HepG2 (cell line): ENCODE measurements at regions not wholly inside any gene's neighbourhood (a gene's known extent, or its start where the extent isn't known, plus 50 kb on each side); places are given as distances from the start of the nearest gene placed in this dataset.

Experiments used
- ATAC-seq: fragments of 200-7000 bp; cut with Tn5 transposase; 3 replicates; pipeline ENCODE4 v1.9.1; 2020; ENCODE audit warnings: mild to moderate bottlenecking, moderate library complexity
- BruUV-seq: library from RNA; stranded (reverse); fragments of 400-500 nt; replicated peaks from 2 replicates; lab custom pipeline; 2021; lab: Mats Ljungman, UMichigan
- CTCF ChIA-PET: fragments of 300-600 bp; formaldehyde crosslinking; extraction: SDS; loops from one replicate; lab custom pipeline; 2021; ENCODE audit warnings: low total read pairs, inconsistent platforms, low intra/inter-chr PET ratio; lab: Yijun Ruan, JAX
- POLR2A ChIA-PET: fragments of 350-600 bp; sonication (Branson Sonifier 250); formaldehyde crosslinking; loops from one replicate; lab custom pipeline; 2020; ENCODE audit warnings: antibody characterized with exemption, inconsistent platforms; lab: Yijun Ruan, JAX
- DNase-seq: peaks from one replicate; pipeline ENCODE4 v3.0.0-alpha.2; 2015; ENCODE audit warnings: low spot score
- FAIRE-seq: peaks from 3 replicates; lab custom pipeline; 2011; peaks lifted over from hg19 to GRCh38; lab: Jason Lieb, UNC
- H2AFZ ChIP-seq: one replicate; pipeline ENCODE4 v1.6.1; 2011; ENCODE audit warnings: low read length, inconsistent platforms
- H3K27ac ChIP-seq: fragments of 300-600 bp; 3 replicates; pipeline ENCODE4 v1.8.0; 2011; ENCODE audit warnings: mixed run types, mild to moderate bottlenecking, mixed read lengths, low read length, inconsistent platforms; ENCODE audit not compliant: insufficient read depth; ENCODE audit errors: extremely low read length
- H3K27me3 ChIP-seq, 2 experiments: fragments of 200-600 bp in 1 of 2; 2 replicates in 1 of 2; 3 replicates in 1 of 2; pipeline versions ENCODE4 v1.6.0 to v1.8.0; 2011; ENCODE audit warnings: low read length in 2 of 2, mild to moderate bottlenecking in 2 of 2, moderate library complexity in 2 of 2, inconsistent platforms in 1 of 2; ENCODE audit not compliant: insufficient read depth in 2 of 2, control insufficient read depth in 1 of 2
- H3K36me3 ChIP-seq, 2 experiments: fragments of 200-600 bp in 1 of 2; replicated peaks in 1 of 2; 2 replicates in 1 of 2; 3 replicates in 1 of 2; pipeline versions ENCODE4 v1.5.1 to v1.8.0; 2011; ENCODE audit warnings: low read length in 2 of 2, inconsistent platforms in 1 of 2; ENCODE audit not compliant: insufficient read depth in 2 of 2, control insufficient read depth in 1 of 2
- H3K4me1 ChIP-seq: 2 replicates; pipeline ENCODE4 v1.5.1; 2012; ENCODE audit warnings: low read length, inconsistent platforms; ENCODE audit not compliant: insufficient read depth
- H3K4me2 ChIP-seq: 2 replicates; pipeline ENCODE4 v1.6.0; 2011; ENCODE audit warnings: low read depth, low read length, inconsistent platforms
- H3K4me3 ChIP-seq, 3 experiments: fragments of 200-600 bp in 1 of 3; sonication (generic), shearing (Covaris generic) in 1 of 3; replicated peaks in 1 of 3; 2 replicates each; pipeline ENCODE4 v1.5.1; 2011 to 2016; ENCODE audit warnings: low read length in 3 of 3, inconsistent platforms in 2 of 3, low read depth in 2 of 3, mild to moderate bottlenecking in 2 of 3, control low read depth in 1 of 3, mixed read lengths in 1 of 3; ENCODE audit not compliant: insufficient read depth in 1 of 3
- H3K79me2 ChIP-seq: one replicate; pipeline ENCODE4 v1.6.1; 2011; ENCODE audit warnings: low read length, inconsistent platforms; ENCODE audit not compliant: insufficient read depth
- H3K9ac ChIP-seq: 2 replicates; pipeline ENCODE4 v1.6.0; 2011; ENCODE audit warnings: mild to moderate bottlenecking, low read depth, low read length, inconsistent platforms; ENCODE audit not compliant: insufficient read depth
- H3K9me3 ChIP-seq: 2 replicates; pipeline ENCODE4 v1.5.1; 2012; ENCODE audit warnings: mild to moderate bottlenecking, low read length
- H4K20me1 ChIP-seq: 2 replicates; pipeline ENCODE4 v1.6.0; 2011; ENCODE audit warnings: inconsistent platforms, mild to moderate bottlenecking, low read length, moderate library complexity; ENCODE audit not compliant: insufficient read depth
- RAD21 ChIP-seq: fragments of 450-650 bp; formaldehyde crosslinking; IDR thresholded peaks from 2 replicates; pipeline ENCODE4 v1.5.0; 2020; ENCODE audit warnings: mild to moderate bottlenecking
- SNAI1 ChIP-seq: sonication (generic); formaldehyde crosslinking; IDR thresholded peaks from 2 replicates; pipeline ENCODE4 v1.5.0; 2020; ENCODE audit warnings: mild to moderate bottlenecking, missing genetic modification reagents, borderline replicate concordance
- TBP ChIP-seq: sonication (generic); formaldehyde crosslinking; IDR thresholded peaks from 2 replicates; pipeline ENCODE4 v1.5.0; 2020; ENCODE audit warnings: missing genetic modification reagents
- TSC22D2 ChIP-seq: sonication (generic); formaldehyde crosslinking; IDR thresholded peaks from 2 replicates; pipeline ENCODE4 v1.5.1; 2020; ENCODE audit warnings: missing genetic modification reagents, mild to moderate bottlenecking, borderline replicate concordance
- YEATS4 ChIP-seq: sonication (generic); formaldehyde crosslinking; IDR thresholded peaks from 2 replicates; pipeline ENCODE4 v1.4.0; 2020; ENCODE audit warnings: missing genetic modification reagents, borderline replicate concordance
- ZBTB7B ChIP-seq: sonication (generic); formaldehyde crosslinking; IDR thresholded peaks from 2 replicates; pipeline ENCODE4 v1.4.0; 2020; ENCODE audit warnings: missing genetic modification reagents
- ZFP1 ChIP-seq: IDR thresholded peaks from 2 replicates; pipeline ENCODE4 v1.6.1; 2016
- ZNF143 ChIP-seq: sonication (generic); formaldehyde crosslinking; IDR thresholded peaks from 2 replicates; pipeline ENCODE4 v1.4.0; 2020; ENCODE audit warnings: missing genetic modification reagents
- ZNF235 ChIP-seq: sonication (generic); formaldehyde crosslinking; IDR thresholded peaks from 2 replicates; pipeline ENCODE4 v1.8.1; 2023; ENCODE audit warnings: mild to moderate bottlenecking, missing genetic modification reagents, borderline replicate concordance
- ZNF33B ChIP-seq: sonication (generic); formaldehyde crosslinking; IDR thresholded peaks from 2 replicates; pipeline ENCODE4 v1.5.1; 2020; ENCODE audit warnings: mild to moderate bottlenecking, missing genetic modification reagents
- ZNF780A ChIP-seq: sonication (generic); formaldehyde crosslinking; IDR thresholded peaks from 2 replicates; pipeline ENCODE4 v1.8.0; 2022; ENCODE audit warnings: mild to moderate bottlenecking, missing genetic modification reagents, moderate library complexity
- WGBS: methylation state at CpG from one replicate; pipeline ENCODE4 v1.1.6; 2017; ENCODE audit warnings: low lambda C conversion rate; 5-methylcytosine and 5-hydroxymethylcytosine counted together
- in situ Hi-C: cut with HindIII; loops from 2 replicates; pipeline ENCODE4 v1.10.0; 2017; ENCODE audit warnings: low pct_unique_long_range_greater_than_20kb; ENCODE audit not compliant: extremely low pct_ligation_motif_present
- intact Hi-C: fragments of 100-400 bp; cut with micrococcal nuclease; formaldehyde crosslinking; loops from one replicate; pipeline ENCODE4 v1.10.0; 2022; ENCODE audit not compliant: unreplicated experiment
- TF ChIP-seq, protein P1 (sequence below): sonication (generic); formaldehyde crosslinking; conservative IDR thresholded peaks from 2 replicates; pipeline ENCODE4 v1.4.0; 2020; ENCODE audit warnings: mild to moderate bottlenecking, missing genetic modification reagents, moderate library complexity
- TF ChIP-seq, protein P2 (sequence below), 2 experiments: sonication (generic) in 1 of 2; formaldehyde crosslinking in 1 of 2; IDR thresholded peaks; 2 replicates each; pipeline versions ENCODE4 v1.5.1 to v1.6.1; 2011 to 2020; ENCODE audit warnings: borderline replicate concordance in 1 of 2, low read depth in 1 of 2, low read length in 1 of 2, mild to moderate bottlenecking in 1 of 2, missing genetic modification reagents in 1 of 2, moderate library complexity in 1 of 2
- TF ChIP-seq, protein P3 (sequence below): sonication (generic); formaldehyde crosslinking; IDR thresholded peaks from 2 replicates; pipeline ENCODE4 v1.4.0; 2020; ENCODE audit warnings: missing genetic modification reagents
- TF ChIP-seq, protein P4 (sequence below): sonication (generic); formaldehyde crosslinking; IDR thresholded peaks from 2 replicates; pipeline ENCODE4 v1.5.0; 2020; ENCODE audit warnings: missing genetic modification reagents, mild to moderate bottlenecking, borderline replicate concordance

DNA sequence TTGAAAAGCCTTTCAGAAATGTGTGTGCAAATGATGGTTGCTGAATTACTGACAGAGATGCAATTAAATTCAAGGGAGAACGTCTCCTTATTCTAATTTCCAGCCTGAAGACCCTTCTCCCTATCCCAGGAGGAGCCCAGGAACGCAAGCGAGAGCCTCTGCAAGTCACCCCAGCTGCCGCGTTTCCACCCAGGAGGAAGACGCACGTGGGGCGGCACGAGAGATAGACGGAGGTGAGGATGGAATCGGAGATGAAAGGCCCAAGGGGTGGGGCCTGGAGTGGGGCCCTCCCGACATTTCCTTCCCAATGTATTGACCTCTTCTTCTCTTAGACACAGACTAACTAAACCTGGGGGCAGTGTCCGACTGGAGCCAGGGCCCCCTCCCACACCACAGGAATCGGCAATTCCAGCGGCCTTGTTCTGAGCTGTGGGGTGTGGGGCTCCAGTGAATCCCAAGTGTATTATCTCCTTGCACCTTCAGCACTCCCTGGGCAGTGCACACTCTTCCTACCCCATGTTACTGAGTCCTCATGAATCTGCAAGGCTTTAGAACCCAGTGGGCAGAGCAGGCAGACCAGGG lies 322.5 kb downstream of the AJAP1 start:
- Histone ChIP-seq H3K9me3 (no peaks in the 10 kb centered on the region), H3K9ac (no peak overlapping the region), H3K4me2 (no peak overlapping the region), H3K27me3 (peaks cover 0 to 15% of the 10 kb centered on the region in 2 experiments; a peak in 2 of 5 replicates), H3K4me1 (no peaks in the 10 kb centered on the region), H3K79me2 (no peaks in the 10 kb centered on the region), H3K27ac (no peak overlapping the region), H2AFZ (no peak overlapping the region), H3K36me3 (no peaks in the 10 kb centered on the region), H4K20me1 (no peaks in the 10 kb centered on the region), H3K4me3 (no peak overlapping the region)
- no TSS peak for BruUV-seq
- no peak for DNase-seq
- intact Hi-C loops = no loop called here
- ChIA-PET POLR2A (no interaction called here), CTCF (no interaction called here)
- no peak for ATAC-seq
- in situ Hi-C loops = no loop called here
- WGBS = 55% methylated on average over 12 of the region's 15 CpGs
- FAIRE-seq = no peak
- TF ChIP-seq ZBTB7B (CRISPR knock-in tag) (no peak), ZNF33B (CRISPR knock-in tag) (no peak), TSC22D2 (CRISPR knock-in tag) (no peak), ZNF780A (no peak), ZNF235 (CRISPR knock-in tag) (no peak), RAD21 (no peak), ZFP1 (CRISPR knock-in tag) (no peak), TBP (CRISPR knock-in tag) (no peak), ZNF143 (CRISPR knock-in tag) (no peak), YEATS4 (CRISPR knock-in tag) (no peak), SNAI1 (CRISPR knock-in tag) (no peak)
- TF ChIP-seq, protein P1, sequence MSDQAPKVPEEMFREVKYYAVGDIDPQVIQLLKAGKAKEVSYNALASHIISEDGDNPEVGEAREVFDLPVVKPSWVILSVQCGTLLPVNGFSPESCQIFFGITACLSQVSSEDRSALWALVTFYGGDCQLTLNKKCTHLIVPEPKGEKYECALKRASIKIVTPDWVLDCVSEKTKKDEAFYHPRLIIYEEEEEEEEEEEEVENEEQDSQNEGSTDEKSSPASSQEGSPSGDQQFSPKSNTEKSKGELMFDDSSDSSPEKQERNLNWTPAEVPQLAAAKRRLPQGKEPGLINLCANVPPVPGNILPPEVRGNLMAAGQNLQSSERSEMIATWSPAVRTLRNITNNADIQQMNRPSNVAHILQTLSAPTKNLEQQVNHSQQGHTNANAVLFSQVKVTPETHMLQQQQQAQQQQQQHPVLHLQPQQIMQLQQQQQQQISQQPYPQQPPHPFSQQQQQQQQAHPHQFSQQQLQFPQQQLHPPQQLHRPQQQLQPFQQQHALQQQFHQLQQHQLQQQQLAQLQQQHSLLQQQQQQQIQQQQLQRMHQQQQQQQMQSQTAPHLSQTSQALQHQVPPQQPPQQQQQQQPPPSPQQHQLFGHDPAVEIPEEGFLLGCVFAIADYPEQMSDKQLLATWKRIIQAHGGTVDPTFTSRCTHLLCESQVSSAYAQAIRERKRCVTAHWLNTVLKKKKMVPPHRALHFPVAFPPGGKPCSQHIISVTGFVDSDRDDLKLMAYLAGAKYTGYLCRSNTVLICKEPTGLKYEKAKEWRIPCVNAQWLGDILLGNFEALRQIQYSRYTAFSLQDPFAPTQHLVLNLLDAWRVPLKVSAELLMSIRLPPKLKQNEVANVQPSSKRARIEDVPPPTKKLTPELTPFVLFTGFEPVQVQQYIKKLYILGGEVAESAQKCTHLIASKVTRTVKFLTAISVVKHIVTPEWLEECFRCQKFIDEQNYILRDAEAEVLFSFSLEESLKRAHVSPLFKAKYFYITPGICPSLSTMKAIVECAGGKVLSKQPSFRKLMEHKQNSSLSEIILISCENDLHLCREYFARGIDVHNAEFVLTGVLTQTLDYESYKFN (CRISPR knock-in tag) = no peak
- TF ChIP-seq, protein P2, sequence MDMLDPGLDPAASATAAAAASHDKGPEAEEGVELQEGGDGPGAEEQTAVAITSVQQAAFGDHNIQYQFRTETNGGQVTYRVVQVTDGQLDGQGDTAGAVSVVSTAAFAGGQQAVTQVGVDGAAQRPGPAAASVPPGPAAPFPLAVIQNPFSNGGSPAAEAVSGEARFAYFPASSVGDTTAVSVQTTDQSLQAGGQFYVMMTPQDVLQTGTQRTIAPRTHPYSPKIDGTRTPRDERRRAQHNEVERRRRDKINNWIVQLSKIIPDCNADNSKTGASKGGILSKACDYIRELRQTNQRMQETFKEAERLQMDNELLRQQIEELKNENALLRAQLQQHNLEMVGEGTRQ (IDR thresholded peaks at IDR 0.05; ENCODE audit: low read depth, low read length) = no peak
- TF ChIP-seq, protein P2 (CRISPR knock-in tag; IDR thresholded peaks at IDR 0.05; ENCODE audit: borderline replicate concordance) = no peak
- TF ChIP-seq, protein P3, sequence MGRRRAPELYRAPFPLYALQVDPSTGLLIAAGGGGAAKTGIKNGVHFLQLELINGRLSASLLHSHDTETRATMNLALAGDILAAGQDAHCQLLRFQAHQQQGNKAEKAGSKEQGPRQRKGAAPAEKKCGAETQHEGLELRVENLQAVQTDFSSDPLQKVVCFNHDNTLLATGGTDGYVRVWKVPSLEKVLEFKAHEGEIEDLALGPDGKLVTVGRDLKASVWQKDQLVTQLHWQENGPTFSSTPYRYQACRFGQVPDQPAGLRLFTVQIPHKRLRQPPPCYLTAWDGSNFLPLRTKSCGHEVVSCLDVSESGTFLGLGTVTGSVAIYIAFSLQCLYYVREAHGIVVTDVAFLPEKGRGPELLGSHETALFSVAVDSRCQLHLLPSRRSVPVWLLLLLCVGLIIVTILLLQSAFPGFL (CRISPR knock-in tag) = no peak
- TF ChIP-seq, protein P4, sequence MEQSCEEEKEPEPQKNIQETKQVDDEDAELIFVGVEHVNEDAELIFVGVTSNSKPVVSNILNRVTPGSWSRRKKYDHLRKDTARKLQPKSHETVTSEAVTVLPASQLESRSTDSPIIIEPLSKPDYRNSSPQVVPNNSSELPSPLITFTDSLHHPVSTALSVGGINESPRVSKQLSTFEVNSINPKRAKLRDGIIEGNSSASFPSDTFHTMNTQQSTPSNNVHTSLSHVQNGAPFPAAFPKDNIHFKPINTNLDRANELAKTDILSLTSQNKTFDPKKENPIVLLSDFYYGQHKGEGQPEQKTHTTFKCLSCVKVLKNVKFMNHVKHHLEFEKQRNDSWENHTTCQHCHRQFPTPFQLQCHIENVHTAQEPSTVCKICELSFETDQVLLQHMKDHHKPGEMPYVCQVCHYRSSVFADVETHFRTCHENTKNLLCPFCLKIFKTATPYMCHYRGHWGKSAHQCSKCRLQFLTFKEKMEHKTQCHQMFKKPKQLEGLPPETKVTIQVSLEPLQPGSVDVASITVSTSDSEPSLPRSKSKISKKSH (CRISPR knock-in tag) = no peak
